ENCODE measurements at regions not wholly inside any gene's neighbourhood (a gene's known extent, or its start where the extent isn't known, plus 50 kb on each side); places are given as distances from the start of the nearest gene placed in this dataset.

GRCh38 chr11:80724366-80724765 is 1283.5 kb upstream of the TENM4 start:
- H3K27me3 ChIP-seq (replicated peaks in 1 of 4; ENCODE audit: control insufficient read depth in 3 of 4, extremely low read depth in 1 of 4, insufficient read depth in 3 of 4, low read length in 3 of 4) = no peaks in the 10 kb centered on the region
- no peak overlapping the region for H4K8ac ChIP-seq (ENCODE audit: extremely low read depth, insufficient read depth, low read length)
- no peaks in the 10 kb centered on the region for H3K79me2 ChIP-seq (ENCODE audit: control insufficient read depth in 1 of 2, insufficient read depth in 2 of 2, low read length in 2 of 2)
- no peak overlapping the region for H3K9ac ChIP-seq (replicated peaks in 1 of 4; ENCODE audit: extremely low read depth in 1 of 4, low read depth in 3 of 4, low read length in 3 of 4)
- H3K9me3 ChIP-seq (ENCODE audit: insufficient read depth in 2 of 2, low read depth in 1 of 2, low read length in 1 of 2) = no peaks in the 10 kb centered on the region
- TF ChIP-seq EZH2 (IDR thresholded peaks at IDR 0.05; ENCODE audit: low read depth, low read length, severe bottlenecking) (no peak), ZNF274 (IDR thresholded peaks at IDR 0.05; ENCODE audit: borderline replicate concordance, extremely low read depth, low read length) (no peak), HDAC2 (IDR thresholded peaks at IDR 0.05; ENCODE audit: borderline replicate concordance in 1 of 2, low read depth in 2 of 2, low read length in 2 of 2) (no peak), TEAD4 (IDR thresholded peaks at IDR 0.05; ENCODE audit: low read depth, low read length) (no peak), CBX5 (IDR thresholded peaks at IDR 0.05; ENCODE audit: low read depth, low read length) (no peak), SIX5 (IDR thresholded peaks at IDR 0.05; ENCODE audit: low read depth, low read length) (no peak)
- DNase-seq (ENCODE audit: low read depth in 1 of 2, low spot score in 2 of 2) (no peak), FAIRE-seq (no peak)
- no peaks in the 10 kb centered on the region for H3K36me3 ChIP-seq (ENCODE audit: control insufficient read depth in 2 of 4, insufficient read depth in 4 of 4, low read length in 3 of 4)
- no peaks in the 10 kb centered on the region for H3K23me2 ChIP-seq (ENCODE audit: low read depth, low read length)
- H3K14ac ChIP-seq (ENCODE audit: insufficient read length) = no peak overlapping the region
- H3K18ac ChIP-seq (ENCODE audit: extremely low read depth, low read length) = no peak overlapping the region
- no peak overlapping the region for H2BK15ac ChIP-seq (ENCODE audit: low read length)
- H3K4me3 ChIP-seq (ENCODE audit: extremely low read depth in 1 of 4, insufficient read depth in 2 of 4, low read depth in 3 of 4, low read length in 4 of 4) = no peak overlapping the region
- no peak overlapping the region for H4K5ac ChIP-seq (ENCODE audit: insufficient read length, low read depth, low read length)
- no peaks in the 10 kb centered on the region; a peak in 1 of 7 replicates for H3K4me1 ChIP-seq (replicated peaks in 1 of 4; ENCODE audit: control insufficient read depth in 3 of 4, insufficient read depth in 4 of 4, low read length in 3 of 4)
- CTCF ChIA-PET (ENCODE audit: partially characterized antibody) = interaction anchor here (1.0 to 1.8 kb wide), 4 partner anchors 25 to 120 kb away, joined by 3 to 4 read pairs (median 4); no protein-coding TSS in a partner anchor
- no peak overlapping the region for H3K56ac ChIP-seq (replicated peaks; ENCODE audit: insufficient read length, low read depth, low read length)
- no peak overlapping the region for H2BK20ac ChIP-seq (ENCODE audit: low read length)
- no peak overlapping the region for H3K23ac ChIP-seq (ENCODE audit: insufficient read length)
- H4K20me1 ChIP-seq (replicated peaks in 1 of 2; ENCODE audit: control insufficient read depth in 1 of 2, insufficient read depth in 2 of 2, low read length in 2 of 2) = no peaks in the 10 kb centered on the region
- H3K4me2 ChIP-seq (ENCODE audit: insufficient read depth in 1 of 2, low read depth in 2 of 2, low read length in 2 of 2) = no peak overlapping the region
- no peak overlapping the region for H4K91ac ChIP-seq (replicated peaks; ENCODE audit: insufficient read length, low read length)
- no peak overlapping the region for H2BK5ac ChIP-seq (ENCODE audit: low read depth, low read length)
- no peak overlapping the region for H2AFZ ChIP-seq (ENCODE audit: low read length)
- H2BK12ac ChIP-seq (ENCODE audit: low read depth, low read length) = no peak overlapping the region
- H3K27ac ChIP-seq (ENCODE audit: low read depth, low read length) = no peak overlapping the region
- no peak overlapping the region for H2AK5ac ChIP-seq (ENCODE audit: low read depth, low read length)
- POLR2A ChIA-PET (ENCODE audit: partially characterized antibody) = no interaction called here
- 78% methylated on average over 2 of the region's 2 CpGs; no CpG with 5 or more reads in 1 of the 2 experiments for WGBS, 2 experiments (ENCODE audit: extremely low coverage in 1 of 2, insufficient coverage in 1 of 2, insufficient read length in 1 of 2, insufficient replicate concordance in 2 of 2, low coverage in 1 of 2, low lambda C conversion rate in 2 of 2, missing lambda C conversion rate in 1 of 2)
- H2BK120ac ChIP-seq (replicated peaks; ENCODE audit: low read depth, low read length) = no peak overlapping the region
- no peak overlapping the region for H3K4ac ChIP-seq (replicated peaks; ENCODE audit: insufficient read length, low read depth, low read length)
- no peaks in the 10 kb centered on the region for H3K79me1 ChIP-seq (ENCODE audit: low read depth, low read length)

All from H1 (cell line).